GM23248 (cell line): ENCODE measurements at regions not wholly inside any gene's neighbourhood (a gene's known extent, or its start where the extent isn't known, plus 50 kb on each side); places are given as distances from the start of the nearest gene placed in this dataset.

Experiments
- DNase-seq: peaks from one replicate; pipeline ENCODE4 v3.0.0-alpha.2; 2015
- H2AFZ ChIP-seq: fragments of 200-600 bp; sonication (generic); 2 replicates; pipeline ENCODE4 v1.6.1; 2016; ENCODE audit warnings: antibody characterized with exemption
- H3F3A ChIP-seq: fragments of 200-600 bp; sonication (generic); 2 replicates; pipeline ENCODE4 v1.6.1; 2016; ENCODE audit warnings: mild to moderate bottlenecking, antibody characterized with exemption, mixed run types; ENCODE audit not compliant: insufficient read depth
- H3K27ac ChIP-seq: fragments of 200-600 bp; sonication (generic); 2 replicates; pipeline ENCODE4 v1.5.1; 2016; ENCODE audit warnings: mild to moderate bottlenecking
- H3K27me3 ChIP-seq: fragments of 200-600 bp; sonication (generic); replicated peaks from 2 replicates; pipeline ENCODE4 v1.6.1; 2016; ENCODE audit warnings: mild to moderate bottlenecking; ENCODE audit not compliant: insufficient read depth
- H3K36me3 ChIP-seq: fragments of 200-600 bp; sonication (generic); 2 replicates; pipeline ENCODE4 v1.6.1; 2016; ENCODE audit warnings: low read depth, mild to moderate bottlenecking
- H3K4me1 ChIP-seq: fragments of 200-600 bp; sonication (generic); 2 replicates; pipeline ENCODE4 v1.6.1; 2016; ENCODE audit warnings: mild to moderate bottlenecking; ENCODE audit not compliant: insufficient read depth
- H3K4me2 ChIP-seq: fragments of 200-600 bp; sonication (generic); one replicate; pipeline ENCODE4 v1.6.1; 2016; ENCODE audit warnings: mild to moderate bottlenecking; ENCODE audit not compliant: unreplicated experiment
- H3K4me3 ChIP-seq: fragments of 200-600 bp; sonication (generic); 2 replicates; pipeline ENCODE4 v1.5.1; 2016; ENCODE audit warnings: mild to moderate bottlenecking
- H3K79me2 ChIP-seq: fragments of 200-600 bp; sonication (generic); 2 replicates; pipeline ENCODE4 v1.6.1; 2016; ENCODE audit warnings: mild to moderate bottlenecking; ENCODE audit not compliant: insufficient read depth
- H3K9ac ChIP-seq: fragments of 200-600 bp; sonication (generic); 2 replicates; pipeline ENCODE4 v1.6.1; 2016; ENCODE audit warnings: mild to moderate bottlenecking
- H3K9me2 ChIP-seq: fragments of 200-600 bp; sonication (generic); 2 replicates; pipeline ENCODE4 v1.6.1; 2016; ENCODE audit warnings: mixed run types, mild to moderate bottlenecking, moderate library complexity; ENCODE audit not compliant: insufficient read depth
- H3K9me3 ChIP-seq: fragments of 200-600 bp; sonication (generic); one replicate; pipeline ENCODE4 v1.6.1; 2017; ENCODE audit warnings: low read depth
- H4K20me1 ChIP-seq: fragments of 200-600 bp; sonication (generic); 2 replicates; pipeline ENCODE4 v1.6.0; 2016; ENCODE audit not compliant: insufficient read depth
- EZH2 ChIP-seq: fragments of 200-600 bp; sonication (generic); IDR thresholded peaks from 2 replicates; pipeline ENCODE4 v1.6.1; 2018; ENCODE audit warnings: antibody characterized with exemption, mild to moderate bottlenecking; ENCODE audit not compliant: insufficient read depth, poor library complexity, severe bottlenecking
- EZH2phosphoT487 ChIP-seq: fragments of 200-600 bp; sonication (generic); IDR thresholded peaks from 2 replicates; pipeline ENCODE4 v1.6.1; 2018; ENCODE audit warnings: antibody characterized with exemption, moderate library complexity, mild to moderate bottlenecking, low read depth; ENCODE audit not compliant: insufficient read depth
- WGBS, 2 experiments: methylation state at CpG; one replicate each; pipeline ENCODE4 v1.1.6; 2015 to 2017; ENCODE audit warnings: low lambda C conversion rate in 2 of 2, low coverage in 1 of 2; ENCODE audit errors: missing lambda C conversion rate in 2 of 2; 5-methylcytosine and 5-hydroxymethylcytosine counted together
- in situ Hi-C: fragments of 300-500 bp; cut with MboI; formaldehyde crosslinking; loops from 2 replicates; pipeline ENCODE4 v1.15.0; 2020

- Histone ChIP-seq H3K4me3 (no peak overlapping the region), H3K27me3 (peaks cover 16% of the 10 kb centered on the region; the same call in 1 of the 2 replicates), H3K4me2 (no peak overlapping the region), H3K79me2 (no peaks in the 10 kb centered on the region), H3K4me1 (no peaks in the 10 kb centered on the region), H3K9me3 (no peaks in the 10 kb centered on the region), H3K9me2 (no peaks in the 10 kb centered on the region), H3F3A (no peaks in the 10 kb centered on the region), H4K20me1 (no peaks in the 10 kb centered on the region), H3K9ac (no peak overlapping the region), H2AFZ (no peak overlapping the region), H3K27ac (no peak overlapping the region), H3K36me3 (no peaks in the 10 kb centered on the region)
- DNase-seq = no peak
- in situ Hi-C loops = no loop called here
- WGBS, 2 experiments = 6 to 26% methylated on average over 1 of the region's 1 CpG
- TF ChIP-seq EZH2 = no peak
- no peak for TF ChIP-seq EZH2phosphoT487
Measured at GRCh38 chr17:62156949-62157348, 91.9 kb upstream of the MED13 start.

DNA sequence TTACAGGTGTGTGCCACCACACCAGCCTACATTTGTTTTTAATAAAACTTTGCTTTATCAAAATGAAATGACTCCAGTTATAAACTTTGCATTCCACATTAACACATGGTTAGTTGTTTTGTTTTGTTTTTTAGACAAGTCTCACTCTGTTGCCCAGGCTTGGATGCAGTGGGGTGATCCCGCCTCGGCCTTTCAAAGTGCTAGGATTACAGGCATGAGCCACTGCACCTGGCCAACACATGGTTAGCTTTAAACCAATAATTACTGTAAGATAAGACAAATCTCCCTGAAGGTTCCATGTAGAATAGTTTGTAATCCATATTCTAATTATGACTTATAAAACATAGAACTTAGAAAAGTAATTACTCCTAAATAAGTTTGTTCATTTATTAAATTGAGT lies 89.8 kb upstream of the MED13 start:
- H3K9me3 ChIP-seq = no peaks in the 10 kb centered on the region
- in situ Hi-C loops = no loop called here
- no peak overlapping the region for H2AFZ ChIP-seq
- DNase-seq = no peak
- H3K4me2 ChIP-seq = no peak overlapping the region
- no peaks in the 10 kb centered on the region for H4K20me1 ChIP-seq
- no peaks in the 10 kb centered on the region for H3K79me2 ChIP-seq
- no peaks in the 10 kb centered on the region for H3K4me1 ChIP-seq
- no peak overlapping the region for H3K9ac ChIP-seq
- 19 to 32% methylated on average over 2 of the region's 2 CpGs for WGBS, 2 experiments
- TF ChIP-seq EZH2phosphoT487 = no peak
- no peak for TF ChIP-seq EZH2
- no peaks in the 10 kb centered on the region for H3K9me2 ChIP-seq
- no peaks in the 10 kb centered on the region for H3F3A ChIP-seq
- H3K4me3 ChIP-seq = no peak overlapping the region
- no peak overlapping the region for H3K27ac ChIP-seq
- peaks cover 13% of the 10 kb centered on the region; the same call in 1 of the 2 replicates for H3K27me3 ChIP-seq
- no peaks in the 10 kb centered on the region for H3K36me3 ChIP-seq

DNA sequence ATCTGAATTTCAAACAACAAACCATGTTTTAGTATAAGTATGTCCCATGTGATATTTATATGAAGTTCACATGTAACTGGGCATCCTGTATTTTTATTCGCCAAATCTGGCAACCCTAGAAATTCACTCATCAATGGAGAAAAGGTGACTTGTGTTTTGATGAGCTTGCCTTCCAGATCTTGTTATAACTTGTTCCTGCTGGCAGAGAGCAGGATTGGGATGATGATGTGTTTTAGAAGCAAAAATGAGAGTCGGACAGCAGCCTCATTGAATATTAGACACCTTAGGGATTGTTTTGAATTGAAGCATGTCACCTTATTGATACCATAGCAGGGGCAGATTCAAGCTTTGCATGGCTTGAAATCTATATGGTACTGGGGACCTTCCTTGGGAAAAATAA lies 85.4 kb upstream of the MED13 start:
- DNase-seq = no peak
- Histone ChIP-seq H3K9me2 (no peaks in the 10 kb centered on the region), H3K9ac (no peak overlapping the region), H3K27me3 (peaks cover 23% of the 10 kb centered on the region; the same call in 1 of the 2 replicates), H3K4me2 (no peak overlapping the region), H3K4me3 (no peak overlapping the region), H3K9me3 (no peaks in the 10 kb centered on the region), H3K79me2 (no peaks in the 10 kb centered on the region), H3F3A (no peaks in the 10 kb centered on the region), H4K20me1 (no peaks in the 10 kb centered on the region), H3K4me1 (no peaks in the 10 kb centered on the region), H2AFZ (no peak overlapping the region), H3K27ac (no peak overlapping the region), H3K36me3 (no peaks in the 10 kb centered on the region)
- 35 to 37% methylated on average over 2 of the region's 2 CpGs for WGBS, 2 experiments
- in situ Hi-C loops = no loop called here
- TF ChIP-seq EZH2phosphoT487 = no peak
- no peak for TF ChIP-seq EZH2

DNA sequence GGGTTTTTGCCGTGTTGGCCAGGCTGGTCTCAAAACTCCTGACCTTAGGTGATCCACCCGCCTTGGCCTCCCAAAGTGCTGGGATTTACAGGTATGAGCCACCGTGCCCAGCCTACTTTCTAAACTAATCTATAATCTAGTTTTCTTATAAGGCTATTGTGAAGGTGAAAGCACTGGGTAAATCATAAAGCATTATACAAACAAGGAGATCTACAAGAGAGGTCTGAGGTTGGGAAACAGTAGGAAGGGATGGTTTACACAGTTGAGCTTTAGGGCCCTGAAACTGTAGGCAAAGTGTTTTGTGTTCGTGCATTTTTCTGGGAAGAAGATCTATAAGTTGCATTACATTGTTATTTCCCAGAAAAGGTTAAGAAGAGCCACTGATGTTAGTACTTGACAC lies 84.9 kb upstream of the MED13 start:
- Histone ChIP-seq H3K9me2 (no peaks in the 10 kb centered on the region), H3K79me2 (no peaks in the 10 kb centered on the region), H3K27ac (no peak overlapping the region), H3K9me3 (no peaks in the 10 kb centered on the region), H3K4me1 (no peaks in the 10 kb centered on the region), H3K9ac (no peak overlapping the region), H3K27me3 (peaks cover 23% of the 10 kb centered on the region; the same call in 1 of the 2 replicates), H3K4me2 (no peak overlapping the region), H3F3A (no peaks in the 10 kb centered on the region), H2AFZ (no peak overlapping the region), H4K20me1 (no peaks in the 10 kb centered on the region), H3K4me3 (no peak overlapping the region), H3K36me3 (no peaks in the 10 kb centered on the region)
- TF ChIP-seq EZH2 = no peak
- no peak for TF ChIP-seq EZH2phosphoT487
- in situ Hi-C loops = no loop called here
- DNase-seq = no peak
- WGBS, 2 experiments = 37 to 39% methylated on average over 4 of the region's 4 CpGs

GRCh38 chr17:62147284-62147683 lies 82.2 kb upstream of the MED13 start:
- Histone ChIP-seq H3F3A (no peaks in the 10 kb centered on the region), H3K27ac (no peak overlapping the region), H3K4me1 (no peaks in the 10 kb centered on the region), H3K9me2 (no peaks in the 10 kb centered on the region), H3K27me3 (peaks cover 11% of the 10 kb centered on the region; the same call in 1 of the 2 replicates), H3K79me2 (no peaks in the 10 kb centered on the region), H3K9ac (no peak overlapping the region), H3K4me3 (no peak overlapping the region), H3K9me3 (no peaks in the 10 kb centered on the region), H3K36me3 (no peaks in the 10 kb centered on the region), H4K20me1 (no peaks in the 10 kb centered on the region), H3K4me2 (no peak overlapping the region), H2AFZ (no peak overlapping the region)
- TF ChIP-seq EZH2phosphoT487 (no peak), EZH2 (no peak)
- in situ Hi-C loops = no loop called here
- WGBS, 2 experiments = 66 to 80% methylated on average over 2 to 4 of the region's 4 CpGs
- no peak for DNase-seq
